ENCODE measurements at regions not wholly inside any gene's neighbourhood (a gene's known extent, or its start where the extent isn't known, plus 50 kb on each side); places are given as distances from the start of the nearest gene placed in this dataset.
"Not testable (repeated sequence)": the region's sequence is repeated elsewhere in the genome, so short reads cannot be mapped to it uniquely, and the experiment has no call there.

DNA sequence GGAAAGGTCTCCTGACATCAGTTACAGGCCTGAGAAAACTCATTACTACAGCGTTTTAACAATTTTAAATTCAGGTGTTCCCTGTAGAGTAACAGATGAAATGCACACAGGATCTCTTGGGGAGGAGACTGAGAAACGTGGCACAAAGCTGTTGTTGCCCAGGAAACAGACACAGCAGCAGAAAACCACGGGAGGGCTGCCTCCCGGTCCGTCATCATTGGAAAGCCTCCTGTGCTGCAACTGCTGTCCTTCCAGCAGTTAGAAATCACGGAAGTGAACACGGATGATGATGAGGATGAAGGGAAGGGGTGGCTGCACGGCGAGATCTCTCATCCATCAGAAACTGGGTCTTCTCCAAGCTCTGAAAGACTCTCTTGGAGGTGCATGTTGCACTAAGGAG, 94.6 kb upstream of the RNF32 start:
- peak; percentile 85 for DNase-seq

DNA sequence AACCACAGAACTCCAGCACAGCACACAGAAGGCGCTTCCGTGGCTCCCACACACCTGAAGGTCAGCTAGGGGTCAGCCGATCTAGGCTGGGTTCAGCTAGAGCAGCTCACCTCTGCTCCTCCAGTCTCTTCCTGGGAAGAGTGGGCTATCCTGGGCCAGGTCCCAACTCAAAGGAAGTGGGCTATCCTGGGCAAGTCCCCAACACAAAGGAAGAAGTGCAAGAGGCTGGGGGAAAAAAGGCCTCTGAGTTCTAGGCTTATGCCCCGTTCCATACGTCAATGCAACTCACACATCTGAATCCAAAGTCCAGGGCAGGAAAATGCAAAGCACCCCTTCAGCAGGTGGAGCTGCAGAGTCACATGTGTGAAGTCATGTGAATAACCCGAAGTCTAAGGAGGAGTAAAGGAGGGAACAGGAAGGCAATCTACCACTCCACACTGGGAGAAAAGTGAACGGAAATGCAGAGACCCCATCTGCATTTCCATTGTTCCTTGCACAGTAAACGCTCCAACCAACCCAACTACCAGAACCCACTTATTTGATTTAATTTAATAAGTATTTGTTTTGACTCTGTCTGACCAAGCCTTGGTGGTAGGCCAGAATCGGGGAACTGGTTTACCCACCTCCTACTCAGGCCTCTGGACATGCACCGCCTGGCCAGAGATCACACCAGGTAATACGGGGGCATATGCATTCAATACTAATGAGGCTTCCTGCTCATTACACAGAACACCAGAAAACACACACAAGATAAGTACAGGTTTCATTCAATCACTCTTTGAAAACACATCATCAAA, 95.5 kb upstream of the RNF32 start:
- DNase-seq = peak; percentile 80

DNA sequence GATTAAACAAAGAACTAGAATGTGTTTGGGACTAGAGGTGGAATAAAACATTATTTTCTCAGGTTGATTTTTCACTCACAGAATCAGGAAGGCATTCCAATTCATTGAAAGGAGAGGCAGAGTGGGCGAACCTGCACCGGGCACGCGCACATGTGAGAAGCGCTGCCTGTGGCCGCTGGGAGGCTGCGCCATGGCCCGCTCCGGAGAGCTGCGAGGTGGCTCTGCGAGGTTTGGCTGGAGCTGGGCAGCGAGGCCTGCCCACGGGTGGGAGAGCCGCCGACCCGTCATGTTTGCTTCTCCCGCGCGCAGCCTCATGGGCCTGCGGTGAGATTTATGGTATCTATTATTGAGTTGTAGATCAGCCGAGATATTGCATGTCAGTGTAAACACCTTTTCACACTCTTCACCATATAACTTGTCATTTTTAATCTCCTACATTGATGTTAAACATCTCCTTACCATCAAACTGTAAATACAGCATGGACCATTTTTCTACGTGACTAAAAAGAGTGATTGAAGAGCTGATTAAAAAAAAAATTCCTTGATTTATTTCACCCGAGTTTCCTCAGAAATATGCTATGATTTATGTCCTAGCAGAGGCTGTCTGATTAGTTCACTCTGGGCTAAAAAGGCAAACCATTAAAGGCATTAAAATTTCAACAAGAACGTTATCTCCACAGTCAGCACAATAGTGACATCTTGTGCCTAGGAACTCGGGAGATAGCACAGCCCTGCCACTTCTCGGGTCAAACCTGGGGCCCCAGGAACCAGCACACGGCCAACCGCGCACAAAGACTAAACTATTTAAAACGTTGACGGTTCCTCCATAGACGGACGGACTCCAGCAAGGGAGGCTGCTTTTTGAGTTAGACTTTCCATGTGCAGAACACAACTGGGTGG, 96.6 kb upstream of the RNF32 start:
- no peak for DNase-seq

- DNase-seq = no peak
Measured at GRCh38 chr7:156540619-156541165, 99.9 kb upstream of the RNF32 start.

DNA sequence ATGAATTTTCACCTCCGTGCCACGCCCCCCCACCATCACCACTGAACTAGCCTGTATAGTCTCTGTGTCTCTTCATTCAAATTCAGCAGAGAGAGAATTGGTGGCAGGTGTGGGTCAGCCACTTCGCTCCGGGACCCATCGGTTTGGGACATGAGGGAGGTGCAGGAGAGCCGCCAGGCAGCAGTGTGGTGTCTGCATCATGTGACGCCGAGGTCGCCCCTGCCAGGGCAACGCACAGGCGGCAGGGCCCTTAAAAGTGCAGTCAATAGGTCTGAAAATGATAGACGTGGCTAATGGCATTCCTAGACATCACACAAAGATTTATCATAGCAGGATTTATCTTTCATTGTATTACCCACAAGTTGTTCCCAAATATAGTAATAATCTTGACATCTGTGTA, 100.6 kb upstream of the RNF32 start:
- no peak for DNase-seq

DNA sequence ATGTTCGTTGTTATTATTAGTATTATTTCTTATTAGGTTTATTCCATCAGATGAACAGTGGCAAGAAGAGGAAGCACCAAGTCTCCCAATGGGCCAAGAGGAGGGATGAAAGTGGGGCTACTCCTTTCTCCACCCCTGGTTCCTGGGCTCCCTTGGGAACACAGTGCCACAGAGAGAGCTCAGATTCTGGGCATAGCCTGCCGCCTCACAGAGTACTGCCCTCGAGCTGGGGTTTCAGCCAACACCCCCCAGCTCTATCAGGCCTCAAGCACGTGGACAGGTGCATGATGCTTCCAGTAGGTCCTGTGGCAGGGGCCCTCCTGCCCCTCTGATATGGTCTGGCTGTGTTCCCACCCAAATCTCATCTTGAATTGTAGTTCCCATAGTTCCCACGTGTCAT, 103.6 kb upstream of the RNF32 start:
- DNase-seq = no peak

DNA sequence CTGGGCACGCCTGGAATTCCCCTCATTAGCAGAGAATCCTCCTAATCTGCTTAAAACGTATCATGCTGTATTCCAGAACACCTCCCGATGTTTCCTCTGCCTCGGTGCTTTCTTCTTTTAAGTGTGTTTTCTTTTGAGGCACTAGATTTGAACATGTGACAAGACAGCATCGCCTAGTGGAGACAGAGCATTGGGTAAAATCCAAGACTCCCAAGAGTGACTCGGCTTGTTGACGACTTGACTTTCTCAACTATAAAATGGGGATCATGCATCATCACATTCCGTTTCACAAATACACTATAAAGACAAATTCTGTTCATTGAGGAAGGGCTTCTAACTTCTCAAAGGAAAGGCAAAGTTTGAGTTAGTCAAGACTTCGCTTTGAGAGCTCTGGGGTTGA, 105.6 kb upstream of the RNF32 start:
- DNase-seq = no peak

DNA sequence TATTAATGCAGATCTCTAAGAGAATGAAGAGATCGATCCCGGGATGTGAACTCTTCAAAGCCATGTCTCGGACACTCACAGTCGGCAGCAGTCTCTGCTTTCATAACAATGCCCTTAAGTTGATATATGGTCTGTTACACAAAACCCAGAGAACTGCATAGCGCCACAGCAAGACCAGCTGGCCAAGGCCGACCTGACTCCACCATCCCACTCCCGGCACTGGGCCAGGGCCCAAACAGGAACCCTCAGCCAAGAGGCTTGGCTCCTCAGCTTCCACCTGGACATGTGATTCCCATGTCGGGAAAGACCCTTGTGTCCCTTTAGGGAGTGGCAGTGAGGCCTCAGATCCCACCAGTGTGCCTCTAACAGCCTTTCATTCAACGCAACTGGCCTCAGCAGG, 106.6 kb upstream of the RNF32 start:
- DNase-seq = no peak

GRCh38 chr7:156533420-156533819, 107.2 kb upstream of the RNF32 start:
- DNase-seq = no peak

GRCh38 chr7:156532016-156532602, 108.5 kb upstream of the RNF32 start:
- no peak for DNase-seq

- no peak for DNase-seq
Measured at GRCh38 chr7:156529956-156530355, 110.6 kb upstream of the RNF32 start.

DNA sequence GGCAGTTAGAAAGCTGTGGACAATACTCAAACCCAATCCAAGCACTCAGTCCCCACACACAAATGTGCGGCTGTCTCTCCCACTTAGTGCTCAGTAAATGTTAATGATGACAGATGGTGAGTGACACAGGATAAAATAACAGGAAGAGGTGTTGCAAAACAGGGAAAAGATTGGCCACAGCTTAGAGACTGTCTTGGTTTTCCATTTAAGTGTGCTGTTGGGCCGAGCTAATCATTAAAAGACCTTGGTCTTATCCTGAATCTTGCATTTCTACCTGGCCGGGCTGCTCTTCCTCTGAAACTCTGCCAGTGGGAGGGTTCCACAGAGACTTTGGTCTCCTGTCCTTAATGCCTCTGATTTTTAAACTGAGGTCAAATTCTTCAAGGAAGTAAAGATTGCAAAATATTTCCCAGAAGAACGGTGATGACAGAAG, 113.1 kb upstream of the RNF32 start:
- no peak for DNase-seq

DNA sequence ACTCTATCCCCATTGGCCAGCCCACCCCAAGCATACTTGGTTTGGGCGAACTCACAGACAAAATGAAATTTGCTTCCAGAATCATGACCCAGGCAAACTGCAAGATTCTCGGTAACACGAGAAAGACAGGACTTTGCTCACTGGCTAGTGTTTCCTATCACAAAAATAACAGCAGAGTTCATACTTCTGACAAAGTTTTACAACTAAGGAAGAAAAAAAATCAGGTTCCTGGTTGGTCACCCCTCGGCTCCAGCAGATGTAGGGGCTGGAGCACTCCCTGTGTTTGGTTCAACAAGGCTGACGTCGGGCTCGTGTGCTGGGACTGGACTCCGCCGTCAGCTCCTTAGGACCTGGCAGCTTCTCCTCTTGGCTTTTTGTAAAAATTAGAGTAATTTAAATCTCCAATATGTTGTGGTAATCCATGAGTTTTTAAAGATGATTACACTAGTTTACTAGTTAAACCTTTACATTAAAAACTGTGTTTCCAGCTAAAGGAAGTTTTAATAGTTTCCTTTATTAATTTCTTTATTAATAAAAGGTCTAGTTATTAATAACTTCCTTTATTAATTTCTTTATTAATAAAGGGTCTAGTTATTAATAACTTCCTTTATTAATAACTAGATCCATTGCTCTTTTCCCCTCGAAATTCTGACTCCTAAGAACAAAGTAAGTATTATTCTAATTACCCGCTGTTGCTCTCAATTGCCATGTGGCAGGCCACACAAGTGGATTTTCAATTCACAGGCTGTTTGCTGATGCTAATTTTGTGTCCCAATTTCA, 115.6 kb upstream of the RNF32 start:
- DNase-seq = no peak

- no peak for DNase-seq
Measured at GRCh38 chr7:156523447-156524048, 117.0 kb upstream of the RNF32 start.

DNA sequence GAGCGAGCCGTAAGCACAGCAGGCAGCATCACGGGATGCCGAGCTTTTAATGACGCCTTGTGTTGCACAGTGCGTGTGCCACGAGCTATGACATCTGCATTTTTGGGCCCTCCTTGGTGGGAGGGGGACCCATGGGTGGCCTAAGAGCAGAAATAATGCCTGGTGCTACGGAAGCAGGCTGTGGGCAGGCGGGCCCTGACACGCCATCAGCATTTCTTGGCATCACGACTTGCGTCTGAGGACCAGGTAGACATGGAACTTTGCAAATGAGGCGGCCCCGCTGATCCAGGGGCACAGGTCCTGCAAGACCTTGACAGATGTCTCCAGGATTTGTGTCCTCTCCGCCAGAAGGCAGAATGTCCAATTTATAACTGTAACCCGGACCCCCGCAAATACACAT, 117.8 kb upstream of the RNF32 start:
- no peak for DNase-seq

DNA sequence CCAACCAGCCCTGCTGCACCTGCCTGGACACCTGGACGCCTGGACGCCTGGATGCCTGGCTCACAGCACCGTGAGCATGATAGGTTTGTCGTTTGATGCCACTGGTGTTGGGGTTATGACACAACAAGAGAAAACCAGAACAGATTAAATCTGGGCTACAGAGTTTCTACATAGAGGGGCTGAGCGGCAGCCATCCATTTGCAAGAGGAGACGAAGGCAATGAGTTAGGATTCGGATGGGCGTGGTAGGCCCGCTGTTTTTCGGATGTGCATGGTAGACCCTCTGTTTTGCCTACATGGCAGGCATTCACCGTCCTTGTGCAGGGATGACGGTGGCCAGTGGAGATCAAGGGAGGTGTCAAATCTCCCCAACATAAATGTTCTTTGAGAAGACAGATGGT, 121.5 kb upstream of the RNF32 start:
- DNase-seq = no peak

GRCh38 chr7:156518466-156518865, 122.1 kb upstream of the RNF32 start:
- no peak for DNase-seq

GRCh38 chr7:156517858-156518257, 122.7 kb upstream of the RNF32 start:
- not testable (repeated sequence) for DNase-seq

DNA sequence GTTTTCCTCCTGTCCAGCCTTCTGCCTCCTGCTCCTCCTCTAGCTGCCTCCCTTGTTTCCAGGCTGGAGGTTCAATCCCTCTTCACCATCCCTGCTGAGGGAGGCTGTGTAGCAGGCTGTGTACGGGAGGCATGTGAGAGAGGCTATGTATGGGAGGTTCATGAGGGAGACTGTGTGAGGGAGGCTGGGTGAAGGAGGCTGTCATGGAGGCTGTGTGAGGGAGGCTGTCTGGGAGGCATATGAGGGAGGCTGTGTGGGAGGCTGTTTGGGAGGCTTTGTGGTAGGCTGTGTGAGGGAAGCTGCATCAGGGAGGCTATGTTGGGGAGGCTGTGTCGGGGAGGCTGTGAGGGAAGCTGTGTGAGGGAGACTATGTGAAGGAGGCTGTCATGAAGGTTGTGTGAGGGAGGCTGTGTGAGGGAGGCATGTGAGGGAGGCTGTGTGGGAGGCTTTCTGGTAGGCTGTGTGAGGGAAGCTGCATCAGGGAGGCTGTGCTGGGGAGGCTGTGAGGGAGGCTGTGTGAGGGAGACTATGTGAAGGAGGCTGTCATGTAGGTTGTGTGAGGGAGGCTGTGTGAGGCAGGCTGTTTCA, 123.7 kb upstream of the RNF32 start:
- DNase-seq = no peak

DNA sequence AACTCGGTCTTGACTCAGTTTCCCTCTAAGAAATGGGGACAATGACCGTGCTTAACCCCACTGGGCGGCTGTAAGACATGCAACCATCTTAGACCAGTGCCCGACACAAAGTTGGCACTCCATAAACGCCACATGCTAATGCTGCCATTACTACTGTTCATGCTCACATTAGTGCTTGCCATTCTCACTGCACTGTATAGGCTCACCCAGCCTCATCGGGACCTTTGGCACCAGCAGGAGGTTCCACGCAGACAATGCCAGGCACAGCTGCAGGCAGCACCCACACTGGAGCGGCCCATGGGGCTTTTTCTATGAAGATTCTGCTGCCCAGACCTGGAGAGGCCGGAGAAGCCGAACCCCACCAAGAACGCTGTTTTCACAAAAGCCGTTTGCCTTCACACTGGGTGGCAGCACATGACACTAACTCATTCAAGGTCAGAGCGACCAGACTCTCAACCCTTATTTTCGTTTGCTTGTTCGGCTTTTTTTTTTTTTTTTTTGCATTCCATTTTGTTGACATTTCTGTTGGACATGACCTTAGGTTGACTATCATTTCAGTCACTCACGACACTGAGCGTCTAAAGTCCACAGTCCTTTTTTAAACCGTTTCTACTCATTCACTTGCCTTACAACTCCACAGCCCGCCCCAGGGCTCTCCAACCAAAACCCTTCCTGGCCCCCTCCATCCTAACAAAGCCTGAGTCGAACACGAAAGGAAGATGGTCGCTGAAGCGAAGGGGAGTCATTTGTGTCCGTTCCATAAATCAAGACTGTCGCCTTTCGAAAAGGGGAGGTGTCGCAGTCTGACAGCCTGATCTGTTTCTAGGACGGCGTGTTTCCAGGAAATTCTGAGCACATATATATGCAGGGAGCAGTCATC, 124.4 kb upstream of the RNF32 start:
- DNase-seq = peak; percentile 34

DNA sequence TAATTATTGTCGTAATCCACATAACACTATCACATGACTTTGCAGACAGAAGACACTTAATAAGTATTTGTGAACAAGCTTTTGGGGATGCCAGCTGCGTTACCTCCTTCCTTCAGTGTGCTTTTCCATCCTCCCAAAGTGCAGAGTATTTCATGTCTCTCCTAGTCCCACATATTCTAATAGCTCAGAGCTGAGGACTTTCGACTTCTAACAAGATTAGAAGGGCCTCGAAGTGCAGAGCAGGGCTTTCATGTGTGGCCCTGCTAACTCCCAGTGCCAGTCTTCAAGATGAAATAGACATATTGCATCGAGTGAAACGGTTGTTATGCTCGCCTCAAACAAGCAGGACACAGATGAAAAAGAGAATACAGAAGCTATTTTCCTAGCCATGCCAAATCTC, 125.7 kb upstream of the RNF32 start:
- no peak for DNase-seq
